ENCODE measurements at regions not wholly inside any gene's neighbourhood (a gene's known extent, or its start where the extent isn't known, plus 50 kb on each side); places are given as distances from the start of the nearest gene placed in this dataset.

DNA sequence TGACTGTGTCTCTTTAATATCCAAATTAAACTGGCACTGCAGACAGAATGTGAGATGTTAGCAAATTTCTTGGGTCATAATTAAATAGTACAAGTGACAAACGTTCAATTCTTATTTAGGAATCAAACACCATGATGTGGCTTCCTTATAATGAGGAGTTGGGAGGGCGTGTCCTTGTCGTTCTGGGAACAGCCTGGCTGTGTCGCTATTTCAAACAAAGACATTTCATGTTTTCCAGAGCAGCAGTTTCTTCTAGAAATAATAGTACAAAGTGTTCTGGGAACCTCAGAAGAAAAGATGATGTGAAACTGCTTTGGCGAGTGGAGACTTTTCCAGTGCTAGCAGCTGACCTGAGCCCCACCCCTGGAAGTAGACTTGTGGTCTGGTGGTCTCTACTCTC is 301.7 kb upstream of the N4BP1 start:
- H3K27ac ChIP-seq, result no peak overlapping the region
- no peaks in the 10 kb centered on the region for H3K4me1 ChIP-seq
- intact Hi-C loops (cut with DNase I; ENCODE audit: low total_unique reads), result no loop called here
- no peak for DNase-seq
- 36 to 44% (median 43%) methylated on average over 5 of the region's 5 CpGs for WGBS, 5 donors
- no peaks in the 10 kb centered on the region for H3K36me3 ChIP-seq
- peaks cover 0 to 23% (median 0%) of the 10 kb centered on the region in 3 donors for H3K27me3 ChIP-seq
- no peaks in the 10 kb centered on the region for H3K9me3 ChIP-seq
- no peak for TF ChIP-seq CTCF (IDR thresholded peaks at IDR 0.05)
- no peak for TF ChIP-seq EP300 (IDR thresholded peaks at IDR 0.05)
- no peak for TF ChIP-seq POLR2AphosphoS5 (IDR thresholded peaks at IDR 0.05)
- no peak for TF ChIP-seq POLR2A (IDR thresholded peaks at IDR 0.05)
- H3K4me3 ChIP-seq, result no peak overlapping the region

GRCh38 chr16:48910214-48910613 is 300.2 kb upstream of the N4BP1 start:
- intact Hi-C loops (cut with DNase I; ENCODE audit: low total_unique reads), result no loop called here
- H3K27me3 ChIP-seq, result peaks cover 0 to 35% (median 0%) of the 10 kb centered on the region in 3 donors
- no peak overlapping the region for H3K4me3 ChIP-seq
- H3K36me3 ChIP-seq, result no peaks in the 10 kb centered on the region
- no peaks in the 10 kb centered on the region for H3K9me3 ChIP-seq
- H3K27ac ChIP-seq, result no peak overlapping the region
- DNase-seq, result no peak
- TF ChIP-seq CTCF (IDR thresholded peaks at IDR 0.05) (no peak), POLR2AphosphoS5 (IDR thresholded peaks at IDR 0.05) (no peak), POLR2A (IDR thresholded peaks at IDR 0.05) (no peak), EP300 (IDR thresholded peaks at IDR 0.05) (no peak)
- 78 to 83% (median 82%) methylated on average over 3 of the region's 3 CpGs for WGBS, 5 donors
- no peaks in the 10 kb centered on the region for H3K4me1 ChIP-seq

DNA sequence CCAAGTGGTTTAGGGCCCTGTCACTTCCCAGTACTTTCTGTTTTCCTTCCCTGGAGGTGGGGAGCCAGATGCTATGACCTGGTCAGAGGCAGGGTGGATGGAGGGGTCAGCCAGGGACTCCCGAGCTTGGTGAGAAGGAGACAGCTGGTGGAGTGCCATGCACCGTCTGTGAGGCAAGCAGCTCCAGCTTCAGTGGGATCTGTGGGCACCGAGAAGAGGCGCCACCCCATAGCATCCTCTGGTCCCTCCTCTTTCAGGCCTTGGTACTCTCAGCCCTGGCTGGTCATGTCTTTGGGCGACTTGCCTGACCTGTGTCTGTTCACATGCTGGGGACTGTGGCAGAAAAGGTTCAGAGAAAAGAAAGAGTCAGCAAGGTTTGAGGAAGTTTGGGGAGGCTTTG is 299.3 kb upstream of the N4BP1 start:
- Histone ChIP-seq H3K4me3 (no peak overlapping the region), H3K27ac (no peak overlapping the region), H3K9me3 (no peaks in the 10 kb centered on the region), H3K27me3 (peaks cover 0 to 35% (median 0%) of the 10 kb centered on the region in 3 donors), H3K4me1 (no peaks in the 10 kb centered on the region), H3K36me3 (no peaks in the 10 kb centered on the region)
- intact Hi-C loops (cut with DNase I; ENCODE audit: low total_unique reads), result no loop called here
- DNase-seq, result no peak
- TF ChIP-seq EP300 (IDR thresholded peaks at IDR 0.05) (no peak), POLR2A (IDR thresholded peaks at IDR 0.05) (no peak), POLR2AphosphoS5 (IDR thresholded peaks at IDR 0.05) (no peak), CTCF (IDR thresholded peaks at IDR 0.05) (no peak)
- 71 to 85% (median 77%) methylated on average over 5 of the region's 5 CpGs for WGBS, 5 donors

- Histone ChIP-seq H3K4me1 (no peaks in the 10 kb centered on the region), H3K36me3 (no peaks in the 10 kb centered on the region), H3K9me3 (no peaks in the 10 kb centered on the region), H3K27ac (no peak overlapping the region), H3K4me3 (no peak overlapping the region), H3K27me3 (peaks cover 0 to 36% (median 0%) of the 10 kb centered on the region in 3 donors)
- intact Hi-C loops (cut with DNase I; ENCODE audit: low total_unique reads), result no loop called here
- TF ChIP-seq POLR2AphosphoS5 (IDR thresholded peaks at IDR 0.05) (no peak), POLR2A (IDR thresholded peaks at IDR 0.05) (no peak), CTCF (IDR thresholded peaks at IDR 0.05) (no peak), EP300 (IDR thresholded peaks at IDR 0.05) (no peak)
- DNase-seq, result no peak
- WGBS, 5 donors, result 83 to 89% (median 84%) methylated on average over 10 of the region's 10 CpGs
Observed at GRCh38 chr16:48907906-48908634, 298.1 kb upstream of the N4BP1 start.
